ENCODE measurements at regions not wholly inside any gene's neighbourhood (a gene's known extent, or its start where the extent isn't known, plus 50 kb on each side); places are given as distances from the start of the nearest gene placed in this dataset.

DNA sequence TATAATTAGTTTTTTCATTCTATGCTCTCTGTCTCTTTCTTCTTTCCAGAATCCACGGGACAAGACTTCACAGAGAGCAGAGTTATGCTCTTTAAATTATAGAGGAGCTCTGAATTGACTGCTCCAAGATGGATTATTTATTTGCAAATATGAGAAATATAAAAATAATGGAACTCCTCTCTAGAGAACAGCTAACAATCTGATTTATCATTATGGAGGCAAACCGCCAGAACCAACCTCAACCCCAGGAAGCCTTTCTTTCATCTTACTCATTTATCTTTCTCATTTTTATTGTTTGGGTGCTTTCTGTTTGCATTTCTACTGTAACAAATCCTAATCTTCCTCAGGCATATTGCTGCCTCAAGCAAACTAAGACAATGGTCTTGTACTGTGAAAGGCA lies 216.5 kb downstream of the C12orf50 start:
- no peak overlapping the region for H3K9ac ChIP-seq (ENCODE audit: low read depth, low read length)
- H3K27me3 ChIP-seq (ENCODE audit: control insufficient read depth, insufficient read depth, low read length), result no peaks in the 10 kb centered on the region
- no peak overlapping the region for H3K4me3 ChIP-seq (ENCODE audit: low read depth, low read length)
- H3K27ac ChIP-seq (ENCODE audit: low read depth, low read length), result no peak overlapping the region
- no peaks in the 10 kb centered on the region for H3K36me3 ChIP-seq (ENCODE audit: control insufficient read depth, insufficient read depth, low read length)
- no peaks in the 10 kb centered on the region for H3K4me1 ChIP-seq (ENCODE audit: control insufficient read depth, insufficient read depth, low read length)
- no peaks in the 10 kb centered on the region for H3K9me3 ChIP-seq (ENCODE audit: control insufficient read depth, insufficient read depth, low read length)

GRCh38 chr12:87812030-87812429 lies 217.2 kb downstream of the C12orf50 start:
- Histone ChIP-seq H3K4me3 (ENCODE audit: low read depth, low read length) (no peak overlapping the region), H3K9me3 (ENCODE audit: control insufficient read depth, insufficient read depth, low read length) (no peaks in the 10 kb centered on the region), H3K27ac (ENCODE audit: low read depth, low read length) (no peak overlapping the region), H3K36me3 (ENCODE audit: control insufficient read depth, insufficient read depth, low read length) (no peaks in the 10 kb centered on the region), H3K4me1 (ENCODE audit: control insufficient read depth, insufficient read depth, low read length) (no peaks in the 10 kb centered on the region), H3K9ac (ENCODE audit: low read depth, low read length) (no peak overlapping the region), H3K27me3 (ENCODE audit: control insufficient read depth, insufficient read depth, low read length) (no peaks in the 10 kb centered on the region)

DNA sequence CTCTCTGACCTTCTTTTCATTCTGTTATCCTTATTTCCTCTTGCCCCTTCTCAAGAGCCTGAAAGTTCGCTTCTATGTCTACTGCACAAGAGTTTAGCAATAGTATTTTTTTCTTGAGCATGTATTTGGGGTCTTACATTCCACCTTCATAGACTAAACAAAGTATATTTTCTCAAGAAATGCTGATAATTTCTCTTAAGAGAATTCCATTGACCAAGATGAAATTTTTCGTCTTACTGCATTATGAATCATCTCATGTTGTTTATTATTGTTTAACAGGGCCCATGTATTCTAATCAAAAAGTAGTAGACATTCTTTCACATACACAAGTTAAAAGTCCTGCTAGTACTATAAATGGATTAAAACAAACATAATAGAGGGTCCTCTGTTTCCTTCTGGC lies 219.3 kb downstream of the C12orf50 start:
- no peak overlapping the region for H3K4me3 ChIP-seq (ENCODE audit: low read depth, low read length)
- H3K4me1 ChIP-seq (ENCODE audit: control insufficient read depth, insufficient read depth, low read length), result no peaks in the 10 kb centered on the region

GRCh38 chr12:87807086-87807485 lies 222.1 kb downstream of the C12orf50 start:
- Histone ChIP-seq H3K27me3 (ENCODE audit: control insufficient read depth, insufficient read depth, low read length) (no peaks in the 10 kb centered on the region), H3K9ac (ENCODE audit: low read depth, low read length) (no peak overlapping the region), H3K4me1 (ENCODE audit: control insufficient read depth, insufficient read depth, low read length) (no peaks in the 10 kb centered on the region), H3K27ac (ENCODE audit: low read depth, low read length) (no peak overlapping the region), H3K9me3 (ENCODE audit: control insufficient read depth, insufficient read depth, low read length) (no peaks in the 10 kb centered on the region), H3K36me3 (ENCODE audit: control insufficient read depth, insufficient read depth, low read length) (no peaks in the 10 kb centered on the region), H3K4me3 (ENCODE audit: low read depth, low read length) (no peak overlapping the region)

More for the DNA sequence above, 219.3 kb downstream of the C12orf50 start:
- H3K9me3 ChIP-seq (ENCODE audit: control insufficient read depth, insufficient read depth, low read length), result no peaks in the 10 kb centered on the region
- no peaks in the 10 kb centered on the region for H3K36me3 ChIP-seq (ENCODE audit: control insufficient read depth, insufficient read depth, low read length)
- H3K27me3 ChIP-seq (ENCODE audit: control insufficient read depth, insufficient read depth, low read length), result no peaks in the 10 kb centered on the region
- H3K9ac ChIP-seq (ENCODE audit: low read depth, low read length), result no peak overlapping the region
- no peak overlapping the region for H3K27ac ChIP-seq (ENCODE audit: low read depth, low read length)

GRCh38 chr12:87806310-87806709 lies 222.9 kb downstream of the C12orf50 start:
- Histone ChIP-seq H3K9ac (ENCODE audit: low read depth, low read length) (no peak overlapping the region), H3K4me3 (ENCODE audit: low read depth, low read length) (no peak overlapping the region), H3K27ac (ENCODE audit: low read depth, low read length) (no peak overlapping the region), H3K4me1 (ENCODE audit: control insufficient read depth, insufficient read depth, low read length) (no peaks in the 10 kb centered on the region), H3K36me3 (ENCODE audit: control insufficient read depth, insufficient read depth, low read length) (no peaks in the 10 kb centered on the region), H3K9me3 (ENCODE audit: control insufficient read depth, insufficient read depth, low read length) (no peaks in the 10 kb centered on the region), H3K27me3 (ENCODE audit: control insufficient read depth, insufficient read depth, low read length) (no peaks in the 10 kb centered on the region)

DNA sequence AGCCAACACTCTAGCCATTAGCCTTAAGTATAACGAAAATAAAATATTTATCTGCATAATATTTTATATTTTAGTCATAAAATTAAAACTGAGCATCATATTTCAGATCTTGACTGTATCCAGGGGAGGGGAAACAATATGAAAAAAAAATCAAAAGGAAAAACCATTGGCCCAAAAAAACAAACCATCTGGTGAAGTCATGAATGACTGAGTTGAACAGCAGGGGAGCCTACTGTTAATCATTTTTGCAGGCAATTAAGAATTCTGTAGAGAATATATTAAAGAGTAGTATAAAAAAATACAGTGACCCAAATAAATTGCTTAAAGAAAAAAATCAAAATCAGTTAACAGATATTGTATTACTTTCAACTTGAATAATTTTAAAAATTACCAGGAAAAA lies 224.8 kb downstream of the C12orf50 start:
- Histone ChIP-seq H3K27me3 (ENCODE audit: control insufficient read depth, insufficient read depth, low read length) (no peaks in the 10 kb centered on the region), H3K36me3 (ENCODE audit: control insufficient read depth, insufficient read depth, low read length) (no peaks in the 10 kb centered on the region), H3K4me3 (ENCODE audit: low read depth, low read length) (no peak overlapping the region), H3K27ac (ENCODE audit: low read depth, low read length) (no peak overlapping the region), H3K4me1 (ENCODE audit: control insufficient read depth, insufficient read depth, low read length) (no peaks in the 10 kb centered on the region), H3K9ac (ENCODE audit: low read depth, low read length) (no peak overlapping the region), H3K9me3 (ENCODE audit: control insufficient read depth, insufficient read depth, low read length) (no peaks in the 10 kb centered on the region)

DNA sequence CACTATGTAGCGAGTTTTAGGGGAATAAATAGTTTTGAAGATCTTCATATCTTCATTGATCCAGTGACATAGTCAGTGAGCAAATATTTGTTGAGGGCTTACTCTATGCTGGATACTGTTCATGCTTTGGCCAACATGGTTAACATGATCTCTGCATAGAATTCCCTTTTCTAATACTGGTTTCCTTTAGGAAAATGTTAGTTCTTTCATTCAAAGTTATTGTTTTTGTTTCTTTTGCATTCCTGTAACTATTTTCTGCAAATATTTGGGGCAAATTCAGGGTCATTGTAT lies 226.5 kb downstream of the C12orf50 start:
- H3K27me3 ChIP-seq (ENCODE audit: control insufficient read depth, insufficient read depth, low read length), result no peaks in the 10 kb centered on the region
- H3K4me3 ChIP-seq (ENCODE audit: low read depth, low read length), result no peak overlapping the region
- H3K4me1 ChIP-seq (ENCODE audit: control insufficient read depth, insufficient read depth, low read length), result no peaks in the 10 kb centered on the region
- no peak overlapping the region for H3K27ac ChIP-seq (ENCODE audit: low read depth, low read length)
- no peaks in the 10 kb centered on the region for H3K9me3 ChIP-seq (ENCODE audit: control insufficient read depth, insufficient read depth, low read length)
- H3K36me3 ChIP-seq (ENCODE audit: control insufficient read depth, insufficient read depth, low read length), result no peaks in the 10 kb centered on the region
- no peak overlapping the region for H3K9ac ChIP-seq (ENCODE audit: low read depth, low read length)

- no peak overlapping the region for H3K4me3 ChIP-seq (ENCODE audit: low read depth, low read length)
Measured at GRCh38 chr12:87801860-87802720, 227.1 kb downstream of the C12orf50 start.

GRCh38 chr12:87796961-87797516 lies 232.2 kb downstream of the C12orf50 start:
- H3K4me3 ChIP-seq (ENCODE audit: low read depth, low read length), result no peak overlapping the region
- no peak overlapping the region for H3K9ac ChIP-seq (ENCODE audit: low read depth, low read length)

More at GRCh38 chr12:87801860-87802720, 227.1 kb downstream of the C12orf50 start:
- Histone ChIP-seq H3K36me3 (ENCODE audit: control insufficient read depth, insufficient read depth, low read length) (no peaks in the 10 kb centered on the region), H3K9ac (ENCODE audit: low read depth, low read length) (no peak overlapping the region), H3K27me3 (ENCODE audit: control insufficient read depth, insufficient read depth, low read length) (no peaks in the 10 kb centered on the region), H3K27ac (ENCODE audit: low read depth, low read length) (no peak overlapping the region), H3K4me1 (ENCODE audit: control insufficient read depth, insufficient read depth, low read length) (no peaks in the 10 kb centered on the region), H3K9me3 (ENCODE audit: control insufficient read depth, insufficient read depth, low read length) (no peaks in the 10 kb centered on the region)

DNA sequence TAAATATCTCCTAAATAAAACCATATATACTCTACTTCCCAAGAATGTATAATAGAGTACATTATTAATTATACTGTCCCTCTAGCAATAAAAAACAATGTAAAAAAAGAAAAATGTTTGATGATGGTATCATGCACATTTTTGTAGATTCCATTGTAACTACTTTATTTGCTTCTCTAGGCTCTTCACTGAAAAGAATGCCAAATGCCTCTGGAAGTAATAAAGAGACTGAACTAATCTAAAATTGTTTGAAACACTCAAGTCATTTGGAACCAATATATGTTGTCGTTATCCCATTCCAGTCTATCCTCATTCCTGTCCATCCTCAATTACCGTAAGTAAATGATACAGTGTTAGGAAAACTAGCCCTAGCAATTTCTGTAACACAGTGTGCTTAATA lies 233.6 kb downstream of the C12orf50 start:
- H3K36me3 ChIP-seq (ENCODE audit: control insufficient read depth, insufficient read depth, low read length), result no peaks in the 10 kb centered on the region
- H3K4me3 ChIP-seq (ENCODE audit: low read depth, low read length), result no peak overlapping the region
- no peaks in the 10 kb centered on the region for H3K27me3 ChIP-seq (ENCODE audit: control insufficient read depth, insufficient read depth, low read length)
- H3K4me1 ChIP-seq (ENCODE audit: control insufficient read depth, insufficient read depth, low read length), result no peaks in the 10 kb centered on the region
- no peak overlapping the region for H3K9ac ChIP-seq (ENCODE audit: low read depth, low read length)
- no peaks in the 10 kb centered on the region for H3K9me3 ChIP-seq (ENCODE audit: control insufficient read depth, insufficient read depth, low read length)
- no peak overlapping the region for H3K27ac ChIP-seq (ENCODE audit: low read depth, low read length)

More at GRCh38 chr12:87796961-87797516, 232.2 kb downstream of the C12orf50 start:
- no peaks in the 10 kb centered on the region for H3K27me3 ChIP-seq (ENCODE audit: control insufficient read depth, insufficient read depth, low read length)
- no peaks in the 10 kb centered on the region for H3K9me3 ChIP-seq (ENCODE audit: control insufficient read depth, insufficient read depth, low read length)
- H3K4me1 ChIP-seq (ENCODE audit: control insufficient read depth, insufficient read depth, low read length), result no peaks in the 10 kb centered on the region
- no peak overlapping the region for H3K27ac ChIP-seq (ENCODE audit: low read depth, low read length)
- no peaks in the 10 kb centered on the region for H3K36me3 ChIP-seq (ENCODE audit: control insufficient read depth, insufficient read depth, low read length)

GRCh38 chr12:87794854-87795253 lies 234.3 kb downstream of the C12orf50 start:
- no peaks in the 10 kb centered on the region for H3K36me3 ChIP-seq (ENCODE audit: control insufficient read depth, insufficient read depth, low read length)
- H3K27me3 ChIP-seq (ENCODE audit: control insufficient read depth, insufficient read depth, low read length), result no peaks in the 10 kb centered on the region
- H3K4me3 ChIP-seq (ENCODE audit: low read depth, low read length), result no peak overlapping the region
- H3K27ac ChIP-seq (ENCODE audit: low read depth, low read length), result no peak overlapping the region
- no peaks in the 10 kb centered on the region for H3K9me3 ChIP-seq (ENCODE audit: control insufficient read depth, insufficient read depth, low read length)
- no peak overlapping the region for H3K9ac ChIP-seq (ENCODE audit: low read depth, low read length)
- H3K4me1 ChIP-seq (ENCODE audit: control insufficient read depth, insufficient read depth, low read length), result no peaks in the 10 kb centered on the region
